Prostate gland (tissue), 2 donors: ENCODE measurements at regions not wholly inside any gene's neighbourhood (a gene's known extent, or its start where the extent isn't known, plus 50 kb on each side); places are given as distances from the start of the nearest gene placed in this dataset.

Experiments used
- POLR2A ChIP-seq: fragments of 450-650 bp; IDR thresholded peaks from one replicate; pipeline ENCODE4 v1.6.1; 2016; ENCODE audit warnings: antibody characterized with exemption, mild to moderate bottlenecking
- TF ChIP-seq, protein P1 (sequence below), 4 experiments: fragments of 200-600 bp in 2 of 4; fragments of 450-650 bp in 2 of 4; sonication (generic) in 2 of 4; IDR thresholded peaks; 1 replicate in 3 of 4; 2 replicates in 1 of 4; pipeline ENCODE4 v1.5.1; 2016 to 2019; ENCODE audit warnings: antibody characterized with exemption in 4 of 4, mild to moderate bottlenecking in 2 of 4, moderate library complexity in 2 of 4

DNA sequence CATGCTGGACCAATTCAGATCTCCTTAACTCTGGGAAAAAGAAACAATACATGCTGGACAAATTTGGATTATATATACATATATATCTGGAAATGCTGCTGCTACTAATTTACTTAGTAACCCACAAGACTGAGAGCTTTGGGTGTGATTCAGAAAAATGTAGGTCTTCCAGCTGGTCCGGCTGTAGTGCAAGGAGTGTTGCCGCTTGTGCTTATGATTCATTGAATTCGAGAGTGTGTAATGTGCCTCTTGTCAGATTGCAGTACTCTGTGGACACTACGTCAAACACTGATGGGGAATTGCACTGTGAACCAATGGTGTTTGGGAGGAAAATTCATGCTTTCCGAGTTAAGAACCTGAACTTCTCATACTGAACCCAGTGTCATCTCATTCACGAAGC is 1155.5 kb downstream of the EPHA7 start:
- TF ChIP-seq, protein P1, sequence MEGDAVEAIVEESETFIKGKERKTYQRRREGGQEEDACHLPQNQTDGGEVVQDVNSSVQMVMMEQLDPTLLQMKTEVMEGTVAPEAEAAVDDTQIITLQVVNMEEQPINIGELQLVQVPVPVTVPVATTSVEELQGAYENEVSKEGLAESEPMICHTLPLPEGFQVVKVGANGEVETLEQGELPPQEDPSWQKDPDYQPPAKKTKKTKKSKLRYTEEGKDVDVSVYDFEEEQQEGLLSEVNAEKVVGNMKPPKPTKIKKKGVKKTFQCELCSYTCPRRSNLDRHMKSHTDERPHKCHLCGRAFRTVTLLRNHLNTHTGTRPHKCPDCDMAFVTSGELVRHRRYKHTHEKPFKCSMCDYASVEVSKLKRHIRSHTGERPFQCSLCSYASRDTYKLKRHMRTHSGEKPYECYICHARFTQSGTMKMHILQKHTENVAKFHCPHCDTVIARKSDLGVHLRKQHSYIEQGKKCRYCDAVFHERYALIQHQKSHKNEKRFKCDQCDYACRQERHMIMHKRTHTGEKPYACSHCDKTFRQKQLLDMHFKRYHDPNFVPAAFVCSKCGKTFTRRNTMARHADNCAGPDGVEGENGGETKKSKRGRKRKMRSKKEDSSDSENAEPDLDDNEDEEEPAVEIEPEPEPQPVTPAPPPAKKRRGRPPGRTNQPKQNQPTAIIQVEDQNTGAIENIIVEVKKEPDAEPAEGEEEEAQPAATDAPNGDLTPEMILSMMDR (IDR thresholded peaks at IDR 0.05), result no peak
- no peak for TF ChIP-seq POLR2A
